ENCODE measurements at regions not wholly inside any gene's neighbourhood (a gene's known extent, or its start where the extent isn't known, plus 50 kb on each side); places are given as distances from the start of the nearest gene placed in this dataset.

DNA sequence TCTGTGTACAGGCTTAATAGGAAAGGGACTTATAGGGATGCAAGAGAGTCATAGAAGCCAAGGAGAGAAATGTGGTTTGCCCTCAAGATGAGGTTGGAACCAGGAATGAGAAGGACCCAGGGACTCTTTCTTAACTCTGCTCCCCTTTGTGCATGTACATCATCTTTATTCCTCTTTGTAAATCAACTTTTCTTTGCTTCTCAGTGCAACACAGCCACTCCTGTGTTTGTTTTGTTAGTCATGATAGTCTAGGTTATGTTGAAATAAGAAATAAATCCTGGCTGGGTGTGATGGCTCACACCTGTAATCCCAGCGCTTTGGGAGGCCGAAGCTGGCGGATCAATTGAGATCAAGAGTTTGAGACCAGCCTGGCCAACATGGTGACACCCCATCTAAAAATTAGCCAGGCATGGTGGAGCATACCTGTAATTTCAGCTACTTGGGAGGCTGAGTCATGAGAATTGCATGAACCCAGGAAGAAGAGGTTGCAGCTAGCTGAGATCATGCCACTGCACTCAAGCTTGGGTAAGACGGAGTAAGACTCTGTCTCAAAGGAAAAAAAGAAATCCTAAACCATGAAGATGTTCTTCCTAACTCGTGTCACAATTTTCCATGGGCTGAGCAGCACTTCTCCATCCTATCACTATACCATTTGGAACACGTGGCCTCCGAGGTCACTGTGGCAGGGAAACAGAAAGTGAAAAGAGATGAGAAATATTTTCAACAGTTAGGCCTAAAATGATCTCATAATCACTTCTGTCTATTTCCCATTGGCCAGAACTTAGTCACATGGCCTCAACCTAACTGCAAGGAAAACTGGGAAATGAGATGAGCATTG is 73.0 kb upstream of the TMEM17 start:
- Histone ChIP-seq H3K36me3 (ENCODE audit: control insufficient read depth in 2 of 2, insufficient read depth in 1 of 2, low read length in 2 of 2) (no peaks in the 10 kb centered on the region), H3K4me1 (ENCODE audit: control insufficient read depth, insufficient read depth, low read length) (no peaks in the 10 kb centered on the region), H3K27ac (ENCODE audit: extremely low read depth, low read depth, low read length) (no peak overlapping the region), H3K4me3 (ENCODE audit: low read depth, low read length) (no peak overlapping the region), H3K9me3 (ENCODE audit: control insufficient read depth, insufficient read depth, low read depth, low read length) (no peaks in the 10 kb centered on the region)
- ChIA-PET POLR2A (no interaction called here), CTCF (no interaction called here)
- no peak for TF ChIP-seq GLIS2 (tag by site-specific recombination; IDR thresholded peaks at IDR 0.05)
- no peak for TF ChIP-seq MZF1 (tag by site-specific recombination; IDR thresholded peaks at IDR 0.05; ENCODE audit: borderline replicate concordance)
- TF ChIP-seq ZXDB (tag by site-specific recombination; IDR thresholded peaks at IDR 0.05), result no peak
- TF ChIP-seq IKZF3 (tag by site-specific recombination; IDR thresholded peaks at IDR 0.05), result no peak
- TF ChIP-seq ZNF362 (tag by site-specific recombination; IDR thresholded peaks at IDR 0.05), result no peak
- TF ChIP-seq ZNF146 (tag by site-specific recombination; IDR thresholded peaks at IDR 0.05), result no peak
- TF ChIP-seq ZNF416 (tag by site-specific recombination; IDR thresholded peaks at IDR 0.05), result no peak
- TF ChIP-seq, protein P1, sequence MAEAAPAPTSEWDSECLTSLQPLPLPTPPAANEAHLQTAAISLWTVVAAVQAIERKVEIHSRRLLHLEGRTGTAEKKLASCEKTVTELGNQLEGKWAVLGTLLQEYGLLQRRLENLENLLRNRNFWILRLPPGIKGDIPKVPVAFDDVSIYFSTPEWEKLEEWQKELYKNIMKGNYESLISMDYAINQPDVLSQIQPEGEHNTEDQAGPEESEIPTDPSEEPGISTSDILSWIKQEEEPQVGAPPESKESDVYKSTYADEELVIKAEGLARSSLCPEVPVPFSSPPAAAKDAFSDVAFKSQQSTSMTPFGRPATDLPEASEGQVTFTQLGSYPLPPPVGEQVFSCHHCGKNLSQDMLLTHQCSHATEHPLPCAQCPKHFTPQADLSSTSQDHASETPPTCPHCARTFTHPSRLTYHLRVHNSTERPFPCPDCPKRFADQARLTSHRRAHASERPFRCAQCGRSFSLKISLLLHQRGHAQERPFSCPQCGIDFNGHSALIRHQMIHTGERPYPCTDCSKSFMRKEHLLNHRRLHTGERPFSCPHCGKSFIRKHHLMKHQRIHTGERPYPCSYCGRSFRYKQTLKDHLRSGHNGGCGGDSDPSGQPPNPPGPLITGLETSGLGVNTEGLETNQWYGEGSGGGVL (tag by site-specific recombination; IDR thresholded peaks at IDR 0.05), result no peak
- TF ChIP-seq ZBTB21 (tag by site-specific recombination; IDR thresholded peaks at IDR 0.05), result no peak

DNA sequence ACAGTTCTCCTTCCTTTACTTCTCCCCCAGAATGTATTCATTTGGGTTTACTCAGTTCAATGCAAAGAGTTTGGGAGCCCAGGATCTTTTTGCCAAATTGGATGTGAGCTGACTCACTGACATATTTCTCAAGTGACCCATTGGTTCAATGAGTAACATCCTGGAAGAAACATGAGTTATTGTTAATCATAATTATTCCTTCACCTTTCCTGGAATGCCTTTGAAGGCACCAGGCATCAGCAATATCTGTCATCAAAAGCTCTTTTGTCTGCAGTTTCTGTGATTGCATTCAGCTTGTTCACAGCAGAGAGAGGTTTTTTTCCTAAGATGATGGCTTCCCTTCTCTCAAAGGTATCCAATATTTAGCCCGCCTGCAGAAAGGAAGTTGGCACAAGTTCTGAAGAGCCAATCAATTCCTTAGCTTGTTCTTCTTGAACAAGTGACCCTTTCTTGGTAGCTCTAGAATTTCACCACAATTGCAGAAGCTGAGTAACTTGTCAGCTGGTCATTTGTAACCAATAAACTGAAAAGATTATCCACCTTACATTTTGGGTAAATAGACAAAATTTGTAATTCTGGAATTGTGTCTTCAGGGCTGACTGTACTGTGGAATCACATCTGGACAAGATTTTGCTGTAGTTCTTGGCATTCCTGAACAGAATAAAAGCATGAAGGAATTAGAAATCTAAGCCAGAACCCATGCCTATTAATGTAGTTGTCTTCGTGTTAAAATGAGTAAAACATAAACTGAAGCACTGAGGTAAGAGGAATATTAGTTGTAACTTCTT is 72.2 kb upstream of the TMEM17 start:
- H3K27ac ChIP-seq (ENCODE audit: extremely low read depth, low read depth, low read length), result no peak overlapping the region
- no peak overlapping the region for H3K4me3 ChIP-seq (ENCODE audit: low read depth, low read length)
- TF ChIP-seq PRDM2 (tag by site-specific recombination; IDR thresholded peaks at IDR 0.05; ENCODE audit: borderline replicate concordance) (no peak), ZNF664 (tag by site-specific recombination; IDR thresholded peaks at IDR 0.05) (no peak), MEIS1 (CRISPR knock-in tag; IDR thresholded peaks at IDR 0.05; ENCODE audit: borderline replicate concordance) (no peak), ZNF202 (tag by site-specific recombination; IDR thresholded peaks at IDR 0.05; ENCODE audit: borderline replicate concordance) (no peak), ZNF423 (tag by site-specific recombination; IDR thresholded peaks at IDR 0.05) (no peak), ZFHX2 (tag by site-specific recombination; conservative IDR thresholded peaks at IDR 0.05) (no peak), ZNF311 (tag by site-specific recombination; IDR thresholded peaks at IDR 0.05; ENCODE audit: borderline replicate concordance) (no peak), ZSCAN18 (tag by site-specific recombination; IDR thresholded peaks at IDR 0.05) (no peak)
- no peaks in the 10 kb centered on the region for H3K4me1 ChIP-seq (ENCODE audit: control insufficient read depth, insufficient read depth, low read length)
- no peaks in the 10 kb centered on the region for H3K9me3 ChIP-seq (ENCODE audit: control insufficient read depth, insufficient read depth, low read depth, low read length)
- no peaks in the 10 kb centered on the region for H3K36me3 ChIP-seq (ENCODE audit: control insufficient read depth in 2 of 2, insufficient read depth in 1 of 2, low read length in 2 of 2)
- ChIA-PET POLR2A (no interaction called here), CTCF (interaction anchor here (0.6 kb wide), 1 partner anchor 1741 kb away, joined by 3 read pairs; no protein-coding TSS in a partner anchor)

Data from HEK293 (cell line).